Umbilical cord (tissue), 1 donor: ENCODE measurements at regions not wholly inside any gene's neighbourhood (a gene's known extent, or its start where the extent isn't known, plus 50 kb on each side); places are given as distances from the start of the nearest gene placed in this dataset.
"Not testable (repeated sequence)": the region's sequence is repeated elsewhere in the genome, so short reads cannot be mapped to it uniquely, and the experiment has no call there.

Source experiments
- DNase-seq: peaks from one replicate; pipeline ENCODE4 v3.0.0-alpha.2; 2015; ENCODE audit warnings: low spot score

DNA sequence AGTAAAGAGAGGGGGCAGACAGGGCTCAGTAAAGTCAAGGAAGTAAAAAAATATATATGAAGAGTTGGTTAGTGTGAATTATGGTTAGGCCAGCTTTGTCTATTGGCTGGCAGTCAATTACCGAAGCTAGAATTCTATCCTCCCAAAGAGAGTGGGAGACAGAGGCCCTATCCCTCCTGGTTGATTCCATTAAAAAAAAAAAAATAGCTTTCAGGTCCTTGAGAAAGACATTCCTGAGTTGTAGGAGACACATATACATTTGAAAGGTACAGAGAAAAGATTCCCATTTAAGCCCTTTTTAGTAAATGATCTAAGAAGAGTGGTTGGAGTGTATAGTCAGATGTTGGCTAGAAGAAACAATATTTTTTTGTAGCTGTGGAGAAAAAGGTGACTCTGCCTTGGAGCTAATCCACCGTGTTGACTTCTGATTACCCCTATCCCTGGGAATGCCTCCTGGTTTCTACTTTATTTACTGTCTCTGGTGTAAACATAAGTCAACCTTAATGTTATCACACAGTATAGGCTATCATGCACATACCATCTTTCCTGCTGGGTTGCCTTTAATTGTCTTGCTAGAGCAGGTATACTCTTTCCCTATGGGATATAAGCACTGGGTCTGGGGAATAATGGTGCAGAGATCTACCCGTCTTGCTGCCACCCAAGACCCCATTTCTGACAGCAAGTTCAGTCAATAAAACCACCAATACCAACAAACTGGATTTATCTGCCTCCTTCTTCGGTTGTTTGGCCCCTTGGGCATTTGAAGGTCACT is 859.9 kb upstream of the ATXN7L3B start:
- no peak for DNase-seq

DNA sequence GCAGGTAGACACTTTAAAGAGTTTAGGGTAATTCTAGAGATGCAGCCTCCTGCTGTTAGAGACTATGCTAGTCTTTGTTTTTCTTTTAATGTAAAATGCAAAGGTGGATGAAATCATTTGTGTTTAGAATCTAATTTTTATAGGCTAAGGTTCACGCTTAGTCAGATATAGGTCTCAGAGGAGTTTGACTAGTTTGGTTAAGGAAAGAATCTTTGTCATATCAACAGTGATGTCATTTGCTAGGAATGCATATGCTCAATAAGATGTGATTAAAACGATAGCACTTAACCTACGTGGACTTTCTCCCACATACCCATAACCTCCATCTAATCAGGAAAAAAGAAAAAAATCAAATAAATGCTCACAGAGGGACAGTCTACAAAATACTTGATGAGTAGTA is 859.3 kb upstream of the ATXN7L3B start:
- DNase-seq: no peak

DNA sequence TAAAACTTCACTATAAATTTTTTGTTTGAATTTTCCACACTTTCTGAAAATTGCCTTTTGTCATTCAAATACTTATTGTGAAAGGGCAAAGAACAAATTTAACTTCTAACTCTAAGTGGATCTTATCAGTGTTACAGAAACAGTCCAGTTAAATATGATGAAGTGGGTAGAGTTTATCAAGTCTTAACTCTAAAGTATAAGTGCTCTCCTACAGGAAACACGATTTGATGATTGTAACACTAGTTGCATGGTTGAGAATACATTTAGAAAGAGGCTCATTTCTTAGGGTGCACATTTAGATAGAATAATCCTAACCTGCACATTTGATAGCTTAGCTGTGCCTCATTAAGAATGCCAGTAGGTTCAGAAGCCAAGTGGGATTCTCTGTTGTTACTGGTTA is 838.3 kb upstream of the ATXN7L3B start:
- DNase-seq: no peak

DNA sequence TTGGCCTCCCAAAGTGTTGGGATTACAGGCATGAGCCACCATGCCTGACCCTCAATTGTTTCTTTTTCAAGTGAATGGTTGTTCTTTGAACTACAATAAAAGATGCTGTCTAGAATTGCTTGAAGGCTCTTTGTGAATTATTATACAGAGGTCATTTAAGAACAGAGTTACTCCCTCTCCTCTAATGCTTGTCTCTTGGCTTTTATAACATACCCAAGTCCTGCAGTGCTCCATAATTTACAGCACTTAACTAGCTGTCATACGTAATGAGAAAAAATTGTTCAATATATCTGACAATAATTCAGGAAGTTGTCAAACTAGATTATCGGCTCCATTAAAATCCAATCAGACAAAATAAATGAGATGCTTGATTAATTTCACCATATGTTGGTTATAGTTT is 823.0 kb upstream of the ATXN7L3B start:
- DNase-seq: no peak

DNA sequence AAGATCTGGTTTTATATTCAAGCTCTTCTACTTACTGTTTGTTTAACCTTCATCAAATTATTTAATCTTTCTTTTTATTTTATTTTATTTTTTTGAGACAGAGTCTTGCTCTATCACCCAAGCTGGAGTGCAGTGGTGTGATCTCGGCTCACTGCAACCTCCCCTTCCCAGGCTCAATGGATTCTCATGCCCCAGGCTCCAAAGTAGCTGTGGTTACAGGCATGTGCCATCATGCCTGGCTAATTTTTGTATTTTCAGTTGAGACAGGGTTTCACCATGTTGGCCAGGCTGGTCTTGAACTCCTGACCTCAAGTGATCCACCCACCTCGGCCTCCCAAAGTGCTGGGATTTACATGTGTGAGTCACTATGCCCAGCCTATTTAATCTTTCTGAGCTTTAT is 821.5 kb upstream of the ATXN7L3B start:
- DNase-seq: not testable (repeated sequence)

DNA sequence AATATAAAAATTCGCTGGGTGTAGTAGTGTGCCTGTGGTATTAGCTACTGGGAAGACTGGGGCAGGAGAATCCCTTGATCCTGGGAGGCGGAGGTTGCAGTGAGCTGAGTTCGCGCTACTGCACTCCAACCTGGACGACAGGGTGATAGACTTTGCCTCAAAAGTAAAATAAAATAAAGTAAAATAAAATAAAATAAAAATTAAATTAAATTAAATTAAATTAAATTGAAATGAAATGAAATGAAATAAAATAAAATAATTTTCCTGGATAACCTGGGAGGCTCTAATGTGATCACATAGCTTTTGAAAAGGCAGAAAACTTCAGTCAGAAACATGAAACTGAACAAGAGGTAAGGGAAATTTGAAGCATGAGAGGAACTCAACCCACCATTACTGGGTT is 818.4 kb upstream of the ATXN7L3B start:
- DNase-seq: no peak

DNA sequence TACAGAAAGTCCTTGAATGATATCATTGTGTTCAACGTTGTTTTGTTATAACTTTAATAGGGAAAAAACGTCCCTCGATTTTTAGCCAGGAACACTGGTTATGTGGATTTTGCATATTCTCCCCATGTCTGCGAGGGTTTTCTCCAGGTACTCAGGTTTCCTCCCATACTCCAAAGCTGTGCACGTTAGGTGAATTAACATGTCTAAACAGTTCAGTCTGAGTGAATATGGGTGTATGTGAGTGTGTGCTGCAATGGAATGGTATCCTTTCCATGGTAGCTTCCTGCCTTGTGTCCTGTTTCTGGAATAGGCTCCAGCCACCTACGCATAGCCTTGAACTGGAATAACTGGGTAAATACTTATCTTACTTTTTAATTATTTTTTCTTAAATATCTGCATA is 810.8 kb upstream of the ATXN7L3B start:
- DNase-seq: no peak

DNA sequence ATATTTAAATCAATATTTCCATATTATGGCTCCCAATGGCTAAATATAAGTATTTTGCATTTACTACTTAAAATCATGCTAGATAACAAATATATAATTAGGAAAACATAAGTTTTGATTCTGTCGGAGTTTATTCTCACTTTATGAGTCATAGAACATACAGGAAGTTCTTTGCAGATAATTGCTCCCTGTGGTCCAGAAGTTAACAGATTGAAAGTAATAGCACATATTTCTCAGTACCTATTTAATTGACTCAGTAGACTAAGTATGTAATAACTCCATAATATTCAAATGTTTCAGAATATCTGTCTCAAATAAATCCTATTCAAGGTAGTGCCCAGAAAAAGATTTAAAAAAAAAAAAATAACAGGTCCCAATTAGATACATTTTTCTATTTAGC is 806.0 kb upstream of the ATXN7L3B start:
- no peak for DNase-seq

DNA sequence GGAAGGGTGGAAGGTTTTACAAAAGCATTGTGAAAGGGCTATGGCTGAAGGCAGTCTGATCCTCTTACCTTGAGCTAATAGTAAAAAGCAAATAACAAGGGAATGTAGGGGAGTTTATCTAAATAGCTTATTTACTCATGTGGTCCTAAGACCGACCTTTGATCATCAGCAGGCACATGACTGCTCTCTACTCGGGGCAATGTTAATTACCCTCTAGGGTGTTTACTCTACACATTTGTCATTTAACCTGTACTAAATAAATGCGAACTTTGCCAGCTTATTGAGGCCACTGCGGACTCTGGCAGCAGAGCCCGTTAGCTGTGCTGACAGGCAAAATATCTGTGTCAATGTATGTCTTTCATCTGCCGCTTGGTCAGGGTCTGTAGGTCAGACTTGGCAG is 768.3 kb upstream of the ATXN7L3B start:
- no peak for DNase-seq

DNA sequence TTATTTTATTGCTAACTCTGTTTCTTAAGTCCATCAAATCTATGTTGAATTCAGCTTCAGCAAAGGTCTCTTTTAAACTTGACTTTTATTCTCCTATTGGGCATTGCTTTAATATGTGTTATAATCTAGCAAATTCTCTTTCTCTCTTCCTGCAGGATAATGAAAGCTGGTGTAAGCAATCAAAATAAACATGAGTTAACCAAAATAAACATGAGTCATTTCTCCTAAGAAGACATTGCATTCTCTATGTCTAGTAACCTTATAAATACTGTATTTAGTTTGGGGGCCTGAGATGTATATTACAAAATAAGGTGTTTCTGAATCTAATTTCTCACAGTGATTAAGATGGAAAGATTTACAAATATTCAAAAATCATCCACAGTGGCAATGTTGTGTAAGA is 739.1 kb upstream of the ATXN7L3B start:
- DNase-seq: no peak

DNA sequence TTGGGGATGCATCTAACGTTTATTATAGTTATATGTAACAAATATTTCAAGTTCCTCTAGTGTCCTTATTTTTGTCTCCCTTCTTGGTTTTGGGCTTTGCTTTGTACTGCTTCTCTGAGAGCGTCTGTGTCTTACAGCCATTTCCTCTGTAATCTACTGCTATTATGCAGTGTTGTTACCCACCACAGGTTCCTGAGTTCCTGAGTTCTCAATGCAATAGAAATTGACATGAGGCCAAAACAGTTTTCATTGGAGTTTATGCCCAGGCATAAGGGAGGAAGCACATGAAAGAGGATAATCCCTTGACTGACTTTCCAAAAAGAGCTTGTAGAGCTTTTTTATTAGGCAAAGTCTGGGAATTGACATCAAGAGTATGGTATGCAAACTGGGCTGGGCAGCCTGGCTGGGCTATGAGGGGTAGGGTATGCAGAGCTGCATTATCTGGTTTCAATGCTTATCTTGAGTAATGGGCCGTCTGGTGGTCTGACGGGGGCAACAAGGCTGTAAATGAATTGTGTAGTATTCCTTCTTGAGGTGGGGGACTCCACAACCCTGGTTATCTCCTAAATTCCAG is 722.5 kb upstream of the ATXN7L3B start:
- peak; percentile 85 for DNase-seq

DNA sequence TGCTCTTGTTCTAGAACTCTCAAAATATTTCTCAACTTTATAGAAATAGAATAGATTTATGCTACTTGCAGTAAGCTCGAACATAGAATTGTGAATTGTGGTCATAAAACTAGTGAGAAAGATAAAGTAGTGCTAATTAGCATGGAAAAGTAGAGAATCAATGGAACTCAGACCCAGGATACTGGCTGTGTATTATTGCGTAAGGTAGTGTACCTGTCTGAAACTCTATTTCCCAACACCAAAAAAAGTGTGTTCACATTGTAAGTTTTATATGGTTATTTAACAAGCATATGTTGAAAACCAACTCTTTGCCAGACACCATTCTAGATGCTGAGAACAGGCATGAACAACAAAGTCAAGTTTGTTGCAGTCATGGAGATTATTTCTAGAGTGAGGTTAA is 720.5 kb upstream of the ATXN7L3B start:
- DNase-seq: no peak

DNA sequence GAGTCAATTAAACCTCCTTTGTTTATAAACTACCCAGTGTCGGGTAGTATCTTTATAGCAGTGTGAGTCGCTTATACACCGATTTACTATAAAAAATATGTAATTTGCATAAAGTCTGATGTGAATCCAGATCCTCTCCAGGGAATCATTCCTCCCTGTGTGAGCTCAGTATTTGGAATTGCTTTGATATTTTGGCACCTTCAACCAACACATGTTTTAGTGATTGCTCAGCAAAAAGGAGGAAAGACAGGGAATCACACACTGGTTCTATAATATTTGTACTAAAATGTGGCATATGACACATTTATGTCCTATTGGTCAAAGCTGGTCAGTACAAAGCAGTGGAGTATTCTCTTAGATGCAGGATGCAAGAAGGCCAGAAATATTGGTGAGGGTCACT is 703.9 kb upstream of the ATXN7L3B start:
- DNase-seq: no peak

DNA sequence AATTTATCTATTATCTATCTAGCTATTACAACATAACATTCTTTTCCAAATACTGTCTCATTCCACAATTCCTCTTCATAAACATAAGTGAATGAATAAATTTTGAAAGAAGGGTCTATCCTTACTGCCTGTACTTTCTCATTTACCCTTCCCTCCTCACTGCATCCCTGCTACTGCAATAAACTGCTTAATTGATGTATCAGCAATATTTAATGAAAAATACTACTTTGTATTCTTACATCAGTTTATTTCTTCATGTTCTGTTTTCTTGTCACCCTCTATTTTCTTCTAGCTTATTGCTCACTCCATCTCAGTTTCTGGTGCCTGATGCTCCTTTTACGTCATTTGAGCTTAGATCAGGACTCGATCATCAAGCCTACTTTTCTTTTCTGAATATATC is 695.7 kb upstream of the ATXN7L3B start:
- DNase-seq: no peak

DNA sequence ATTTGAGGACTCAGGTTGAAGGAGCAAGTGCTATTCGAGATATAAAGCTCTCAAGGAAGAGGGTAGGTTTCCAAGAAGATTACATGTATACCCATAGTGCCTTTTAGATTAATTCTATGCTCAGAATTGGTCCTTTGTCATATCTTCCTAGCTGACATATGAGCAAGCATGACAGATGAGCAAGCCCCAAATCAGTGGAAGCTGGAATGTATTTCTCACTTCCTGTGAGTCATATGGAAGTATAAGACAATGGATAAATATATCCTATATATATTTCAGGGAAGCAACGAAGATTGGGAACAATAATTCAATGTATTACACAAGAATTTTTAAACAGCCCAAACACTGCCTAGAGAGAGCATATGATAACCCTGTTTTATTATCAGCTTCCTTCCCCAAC is 674.1 kb upstream of the ATXN7L3B start:
- no peak for DNase-seq

DNA sequence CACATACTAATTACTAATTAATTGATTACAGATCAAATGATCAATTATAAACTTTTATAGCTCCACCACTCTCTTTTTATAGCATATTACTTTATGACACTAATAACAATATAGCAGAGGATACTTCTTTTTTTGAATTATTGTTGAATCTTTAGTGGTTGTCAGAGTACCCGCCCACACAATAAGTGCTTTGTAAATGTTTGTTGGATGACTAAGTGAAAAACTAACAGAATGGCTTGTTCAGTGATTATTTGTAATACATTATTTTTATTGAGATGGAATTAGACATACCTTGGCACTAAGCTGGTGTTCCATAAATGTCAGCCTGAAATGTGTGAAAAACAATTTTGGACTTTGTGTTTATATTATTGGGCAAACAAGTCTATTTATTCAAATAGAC is 670.5 kb upstream of the ATXN7L3B start:
- no peak for DNase-seq

DNA sequence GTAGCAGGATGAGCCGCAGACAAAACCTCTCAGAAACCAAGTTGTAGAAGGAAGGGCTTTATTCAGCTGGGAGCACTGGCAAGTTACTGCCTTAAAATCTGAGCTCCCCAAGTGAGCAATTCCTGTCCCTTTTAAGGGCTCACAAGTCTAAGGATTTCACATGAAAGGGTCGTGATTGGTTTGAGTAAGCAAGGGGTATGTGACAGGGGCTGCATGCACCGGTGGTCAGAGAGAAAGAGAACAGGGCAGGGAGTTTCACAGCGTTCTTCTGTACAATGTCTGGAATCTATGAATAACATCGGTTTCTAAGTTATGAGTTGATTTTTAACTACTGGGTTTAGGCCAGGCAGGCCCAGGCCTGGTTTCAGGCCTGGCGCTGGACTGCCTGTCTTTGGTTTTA is 660.3 kb upstream of the ATXN7L3B start:
- not testable (repeated sequence) for DNase-seq

DNA sequence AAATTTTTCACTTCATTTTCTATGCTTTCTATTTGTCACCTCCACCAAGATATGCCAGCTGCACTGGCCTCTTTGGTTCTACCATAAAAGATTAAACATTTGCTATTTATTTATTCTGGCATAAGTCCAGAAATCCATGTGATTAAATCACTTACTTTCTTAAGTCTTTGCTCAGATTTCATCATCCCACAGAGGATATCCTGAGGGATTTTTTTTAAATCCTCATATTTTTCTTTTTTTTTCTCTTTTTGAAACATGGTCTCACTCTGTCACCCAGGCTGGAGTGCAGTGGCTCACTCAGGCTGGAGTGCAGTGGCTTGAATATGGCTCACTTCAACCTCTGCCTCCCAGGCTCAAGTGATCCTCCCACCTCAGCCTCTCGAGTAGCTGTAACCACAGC is 645.4 kb upstream of the ATXN7L3B start:
- peak; percentile 3 for DNase-seq

DNA sequence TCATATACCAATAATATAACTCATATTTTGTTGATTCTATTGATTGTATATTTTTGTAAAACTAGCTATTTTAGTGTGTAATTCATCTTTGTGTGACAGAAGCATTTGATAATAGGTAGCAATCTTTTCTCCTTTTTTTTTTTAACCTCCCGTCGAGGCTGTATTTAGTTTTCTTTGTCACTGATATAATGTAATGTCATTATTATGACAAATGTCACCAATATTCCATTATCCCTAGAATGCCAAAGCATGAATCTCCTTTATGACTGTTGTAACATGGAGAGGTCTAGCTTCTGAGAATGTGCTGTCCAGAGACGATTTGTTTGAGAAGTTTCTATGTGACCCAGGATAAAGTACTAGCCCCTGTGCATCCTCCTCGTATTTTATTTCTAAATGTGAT is 639.0 kb upstream of the ATXN7L3B start:
- no peak for DNase-seq

DNA sequence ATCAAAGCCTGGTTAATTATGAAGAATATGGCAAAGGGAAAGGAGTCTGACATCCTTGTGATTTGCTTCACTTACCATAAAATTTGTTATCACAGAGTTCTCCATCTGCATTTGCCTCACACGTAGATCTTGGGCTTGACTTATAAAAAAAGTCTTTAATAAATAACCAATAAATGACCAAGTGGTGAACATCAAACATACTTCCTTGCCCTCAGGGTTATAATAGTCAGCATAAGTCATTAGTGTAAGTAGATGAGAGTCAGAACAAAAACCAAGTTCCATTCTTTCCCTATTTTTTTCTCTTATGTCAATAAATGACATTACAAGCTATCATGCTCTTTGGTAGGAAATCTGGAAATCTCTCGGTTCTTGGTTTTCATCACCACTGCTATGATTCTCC is 635.4 kb upstream of the ATXN7L3B start:
- DNase-seq: no peak

DNA sequence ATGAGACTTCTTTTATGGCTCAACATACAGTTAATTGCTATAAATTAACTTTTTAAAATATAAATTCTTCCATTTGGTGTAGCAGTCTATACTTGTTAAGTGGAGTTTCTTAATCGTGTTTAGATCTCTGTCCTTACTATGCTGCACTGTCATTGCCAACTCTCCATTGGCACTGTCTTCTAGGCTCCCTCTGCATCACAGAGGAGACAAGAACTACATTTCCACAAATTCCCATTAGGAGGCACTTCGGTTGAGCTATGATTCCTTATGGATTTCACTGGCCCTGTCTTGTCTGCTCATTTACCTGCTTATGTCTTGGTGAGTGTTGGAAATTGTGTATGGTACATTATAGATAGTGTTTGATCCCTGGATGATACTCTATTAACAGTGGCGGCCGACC is 630.9 kb upstream of the ATXN7L3B start:
- no peak for DNase-seq

DNA sequence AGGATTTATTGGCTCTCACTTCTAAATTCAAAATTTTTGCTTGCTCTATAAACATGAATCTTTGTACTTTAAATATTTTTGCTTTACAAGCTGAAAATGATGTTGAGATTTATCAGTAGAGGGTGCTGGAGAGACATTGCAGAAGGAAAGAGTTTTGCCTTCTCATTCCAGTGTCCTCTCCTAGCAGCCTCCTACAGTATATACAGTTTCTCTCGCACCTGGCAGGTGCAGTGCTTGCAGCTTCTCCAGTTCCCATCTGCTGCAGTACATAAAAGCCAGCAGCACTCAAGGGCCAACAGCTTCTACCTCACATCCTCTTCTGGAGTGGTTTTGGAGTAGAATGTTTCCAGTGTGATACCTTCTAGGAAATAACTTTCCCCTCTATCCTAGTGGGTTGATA is 601.8 kb upstream of the ATXN7L3B start:
- DNase-seq: peak; percentile 1

DNA sequence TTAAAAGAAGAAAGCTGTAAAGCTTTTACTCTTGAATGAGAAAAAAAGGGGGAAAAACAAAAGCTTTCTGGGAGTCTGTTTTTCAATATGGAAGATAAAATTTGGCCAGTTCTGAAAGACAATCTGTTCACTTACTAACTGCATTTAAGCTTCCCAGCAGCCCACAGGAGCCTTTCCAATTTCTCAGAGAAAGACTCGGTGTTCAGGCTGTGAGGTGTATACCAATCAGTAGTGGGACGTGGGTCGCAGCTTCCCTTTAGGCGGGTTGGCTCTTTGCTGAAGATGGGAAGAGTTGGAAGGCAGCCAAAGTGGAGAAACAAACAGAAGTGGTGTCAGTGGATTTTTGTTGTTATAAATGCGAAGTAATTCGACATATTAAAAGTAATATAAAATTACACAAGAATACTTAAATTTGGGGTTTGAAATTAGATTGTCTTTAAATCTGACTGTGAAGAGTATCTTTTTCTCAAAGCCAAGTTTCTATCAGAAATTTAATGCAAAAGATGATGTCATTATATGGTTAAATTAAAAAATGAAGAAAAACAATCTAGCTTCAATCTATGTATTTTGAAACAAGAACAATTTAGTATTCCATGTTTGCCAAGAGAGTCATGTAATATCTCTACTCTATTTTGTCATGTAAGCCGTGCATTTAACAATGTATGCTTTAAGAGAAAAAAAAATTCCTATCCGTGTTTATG is 590.2 kb upstream of the ATXN7L3B start:
- DNase-seq: no peak
